Endothelial cell of umbilical vein (primary cell): ENCODE measurements at regions not wholly inside any gene's neighbourhood (a gene's known extent, or its start where the extent isn't known, plus 50 kb on each side); places are given as distances from the start of the nearest gene placed in this dataset.

Source experiments
- BruUV-seq: library from RNA; stranded (reverse); fragments of 400-500 nt; replicated peaks from 2 replicates; lab custom pipeline; 2021; lab: Mats Ljungman, UMichigan
- CTCF ChIA-PET: fragments of 300-600, 350-600 bp; sonication (Branson Sonifier 250); formaldehyde crosslinking; loops from one replicate; lab custom pipeline; 2021; ENCODE audit warnings: antibody characterized with exemption, inconsistent platforms; lab: Charles Lee
- POLR2A ChIA-PET: fragments of 300-600, 350-600 bp; sonication (Branson Sonifier 250); formaldehyde crosslinking; loops from one replicate; lab custom pipeline; 2021; ENCODE audit warnings: antibody characterized with exemption, inconsistent platforms; lab: Charles Lee
- DNase-seq: peaks from one replicate; pipeline ENCODE4 v3.0.0-alpha.2; 2011; ENCODE audit warnings: low read depth, low spot score
- FAIRE-seq: peaks from 2 replicates; lab custom pipeline; 2011; peaks lifted over from hg19 to GRCh38; lab: Jason Lieb, UNC
- H2AFZ ChIP-seq: 2 replicates; pipeline ENCODE4 v1.6.0; 2012; ENCODE audit warnings: low read depth, low read length, control low read depth, inconsistent platforms
- H3K27ac ChIP-seq: 2 replicates; pipeline ENCODE4 v1.5.1; 2011; ENCODE audit warnings: low read depth, mild to moderate bottlenecking, control low read depth, low read length, moderate library complexity; ENCODE audit not compliant: insufficient read depth
- H3K27me3 ChIP-seq, 2 experiments: 2 replicates each; pipeline versions ENCODE4 v1.6.0 to v1.6.1; 2011; ENCODE audit warnings: low read length in 2 of 2, mixed read lengths in 1 of 2; ENCODE audit not compliant: control insufficient read depth in 2 of 2, insufficient read depth in 2 of 2
- H3K36me3 ChIP-seq, 2 experiments: 2 replicates in 1 of 2; 3 replicates in 1 of 2; pipeline ENCODE4 v1.5.1; 2011; ENCODE audit warnings: low read length in 2 of 2, mild to moderate bottlenecking in 1 of 2, moderate library complexity in 1 of 2; ENCODE audit not compliant: control insufficient read depth in 2 of 2, insufficient read depth in 2 of 2; ENCODE audit errors: extremely low read depth in 1 of 2
- H3K4me1 ChIP-seq: 3 replicates; pipeline ENCODE4 v1.5.1; 2011; ENCODE audit warnings: mild to moderate bottlenecking, low read length; ENCODE audit not compliant: control insufficient read depth, insufficient read depth; ENCODE audit errors: extremely low read depth
- H3K4me2 ChIP-seq: 2 replicates; pipeline ENCODE4 v1.6.1; 2011; ENCODE audit warnings: low read length, control low read depth, mixed read lengths; ENCODE audit not compliant: insufficient read depth
- H3K4me3 ChIP-seq, 3 experiments: fragments of 200-600 bp in 1 of 3; sonication (generic), shearing (Covaris generic) in 1 of 3; replicated peaks in 1 of 3; 2 replicates each; pipeline ENCODE4 v1.5.1; 2011 to 2016; ENCODE audit warnings: control low read depth in 3 of 3, low read length in 3 of 3, mild to moderate bottlenecking in 2 of 3, inconsistent platforms in 1 of 3, low read depth in 1 of 3, moderate library complexity in 1 of 3; ENCODE audit not compliant: insufficient read depth in 1 of 3
- H3K79me2 ChIP-seq: 2 replicates; pipeline ENCODE4 v1.6.0; 2012; ENCODE audit warnings: low read length, inconsistent platforms; ENCODE audit not compliant: control insufficient read depth, insufficient read depth
- H3K9ac ChIP-seq: replicated peaks from 2 replicates; pipeline ENCODE3; 2011; ENCODE audit warnings: low read length, control low read depth; ENCODE audit not compliant: insufficient read depth; ENCODE audit errors: extremely low read depth
- H3K9me1 ChIP-seq: replicated peaks from 3 replicates; pipeline ENCODE4 v1.6.0; 2011; ENCODE audit warnings: mild to moderate bottlenecking, low read length; ENCODE audit not compliant: control insufficient read depth, insufficient read depth; ENCODE audit errors: extremely low read depth
- H3K9me3 ChIP-seq: replicated peaks from 2 replicates; pipeline ENCODE4 v1.5.1; 2012; ENCODE audit warnings: low read length, inconsistent platforms; ENCODE audit not compliant: control insufficient read depth, insufficient read depth
- H4K20me1 ChIP-seq: replicated peaks from 2 replicates; pipeline ENCODE3; 2011; ENCODE audit warnings: mild to moderate bottlenecking, low read length; ENCODE audit not compliant: control insufficient read depth, insufficient read depth; ENCODE audit errors: extremely low read depth
- EZH2 ChIP-seq: IDR thresholded peaks from 2 replicates; pipeline ENCODE4 v1.6.1; 2012; ENCODE audit warnings: borderline replicate concordance, low read depth, mild to moderate bottlenecking, moderate library complexity, low read length, inconsistent platforms; ENCODE audit not compliant: severe bottlenecking
- FOS ChIP-seq: IDR thresholded peaks from 2 replicates; pipeline ENCODE4 v1.6.1; 2011; ENCODE audit warnings: mild to moderate bottlenecking, low read length, moderate library complexity, borderline replicate concordance; ENCODE audit not compliant: insufficient read depth
- GATA2 ChIP-seq: IDR thresholded peaks from 2 replicates; pipeline ENCODE4 v1.7.0; 2011; ENCODE audit warnings: low read depth, mild to moderate bottlenecking, moderate library complexity, mixed read lengths, low read length; ENCODE audit not compliant: insufficient read length, insufficient read depth
- JUN ChIP-seq: IDR thresholded peaks from 2 replicates; pipeline ENCODE4 v1.6.1; 2011; ENCODE audit warnings: borderline replicate concordance, low read depth; ENCODE audit not compliant: insufficient read length, insufficient read depth
- MYC ChIP-seq: IDR thresholded peaks from one replicate; pipeline ENCODE4 v1.6.1; 2011; ENCODE audit warnings: mild to moderate bottlenecking, low read depth, low read length
- POLR2A ChIP-seq: IDR thresholded peaks from 2 replicates; pipeline ENCODE4 v1.6.1; 2012; ENCODE audit warnings: low read depth, mild to moderate bottlenecking, control low read depth, low read length
- POLR2AphosphoS5 ChIP-seq: IDR thresholded peaks from 2 replicates; pipeline ENCODE4 v1.6.1; 2012; ENCODE audit warnings: low read depth, mild to moderate bottlenecking, control low read depth, low read length, moderate library complexity; ENCODE audit not compliant: insufficient read depth
- dilution Hi-C: fragments of 300-500 bp; cut with MboI; formaldehyde crosslinking; loops from one replicate; pipeline ENCODE4 v1.15.0; 2019; ENCODE audit warnings: low sequenced_read_pairs; ENCODE audit not compliant: extremely low pct_ligation_motif_present
- intact Hi-C: fragments of 100-400 bp; cut with micrococcal nuclease; formaldehyde crosslinking; loops from one replicate; pipeline ENCODE4 v1.10.0; 2022
- TF ChIP-seq, protein P1 (sequence below): IDR thresholded peaks from 2 replicates; pipeline ENCODE4 v1.6.1; 2011; ENCODE audit not compliant: insufficient read depth, insufficient read length
- TF ChIP-seq, protein P2 (sequence below), 2 donors: IDR thresholded peaks; 1 replicate in 1 of 2; 2 replicates in 1 of 2; pipeline ENCODE4 v1.5.1; 2011; ENCODE audit warnings: low read length in 2 of 2, mild to moderate bottlenecking in 2 of 2, moderate library complexity in 2 of 2, control low read depth in 1 of 2, inconsistent platforms in 1 of 2, low read depth in 1 of 2; ENCODE audit not compliant: insufficient read depth in 1 of 2; ENCODE audit errors: extremely low read depth in 1 of 2

- Histone ChIP-seq H3K27ac (no peak overlapping the region), H3K9me1 (no peaks in the 10 kb centered on the region), H3K4me2 (no peak overlapping the region), H3K9me3 (peaks cover 9% of the 10 kb centered on the region), H3K9ac (no peak overlapping the region), H3K27me3 (no peaks in the 10 kb centered on the region), H4K20me1 (no peaks in the 10 kb centered on the region), H3K4me1 (no peaks in the 10 kb centered on the region), H3K79me2 (no peaks in the 10 kb centered on the region), H3K4me3 (no peak overlapping the region), H3K36me3 (no peaks in the 10 kb centered on the region), H2AFZ (no peak overlapping the region)
- POLR2A ChIA-PET = no interaction called here
- DNase-seq (no peak), FAIRE-seq (no peak)
- intact Hi-C loops (no loop called here), dilution Hi-C loops (no loop called here)
- CTCF ChIA-PET = no interaction called here
- TF ChIP-seq, protein P1, sequence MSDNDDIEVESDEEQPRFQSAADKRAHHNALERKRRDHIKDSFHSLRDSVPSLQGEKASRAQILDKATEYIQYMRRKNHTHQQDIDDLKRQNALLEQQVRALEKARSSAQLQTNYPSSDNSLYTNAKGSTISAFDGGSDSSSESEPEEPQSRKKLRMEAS = no peak
- TF ChIP-seq POLR2A (no peak), GATA2 (no peak), EZH2 (no peak), JUN (no peak), FOS (no peak), POLR2AphosphoS5 (no peak), MYC (no peak)
- TF ChIP-seq, protein P2, sequence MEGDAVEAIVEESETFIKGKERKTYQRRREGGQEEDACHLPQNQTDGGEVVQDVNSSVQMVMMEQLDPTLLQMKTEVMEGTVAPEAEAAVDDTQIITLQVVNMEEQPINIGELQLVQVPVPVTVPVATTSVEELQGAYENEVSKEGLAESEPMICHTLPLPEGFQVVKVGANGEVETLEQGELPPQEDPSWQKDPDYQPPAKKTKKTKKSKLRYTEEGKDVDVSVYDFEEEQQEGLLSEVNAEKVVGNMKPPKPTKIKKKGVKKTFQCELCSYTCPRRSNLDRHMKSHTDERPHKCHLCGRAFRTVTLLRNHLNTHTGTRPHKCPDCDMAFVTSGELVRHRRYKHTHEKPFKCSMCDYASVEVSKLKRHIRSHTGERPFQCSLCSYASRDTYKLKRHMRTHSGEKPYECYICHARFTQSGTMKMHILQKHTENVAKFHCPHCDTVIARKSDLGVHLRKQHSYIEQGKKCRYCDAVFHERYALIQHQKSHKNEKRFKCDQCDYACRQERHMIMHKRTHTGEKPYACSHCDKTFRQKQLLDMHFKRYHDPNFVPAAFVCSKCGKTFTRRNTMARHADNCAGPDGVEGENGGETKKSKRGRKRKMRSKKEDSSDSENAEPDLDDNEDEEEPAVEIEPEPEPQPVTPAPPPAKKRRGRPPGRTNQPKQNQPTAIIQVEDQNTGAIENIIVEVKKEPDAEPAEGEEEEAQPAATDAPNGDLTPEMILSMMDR (IDR thresholded peaks at IDR 0.05; ENCODE audit: extremely low read depth in 1 of 2, insufficient read depth in 1 of 2, low read depth in 1 of 2, low read length in 2 of 2) = no peak
- no TSS peak for BruUV-seq
These were observed 276.6 kb upstream of the FMN2 start for GRCh38 chr1:239815074-239815473.
